Esophagus muscularis mucosa (tissue), 4 donors: ENCODE measurements at regions not wholly inside any gene's neighbourhood (a gene's known extent, or its start where the extent isn't known, plus 50 kb on each side); places are given as distances from the start of the nearest gene placed in this dataset.

ENCODE experiments used
- EP300 ChIP-seq: sonication (generic); formaldehyde crosslinking; IDR thresholded peaks from one replicate; pipeline ENCODE4 v1.6.1; 2017; ENCODE audit warnings: antibody characterized with exemption
- POLR2AphosphoS5 ChIP-seq, 2 donors: sonication (generic); formaldehyde crosslinking; IDR thresholded peaks; one replicate each; pipeline ENCODE4 v1.6.1; 2017; ENCODE audit warnings: antibody characterized with exemption in 2 of 2
- TF ChIP-seq, protein P1 (sequence below), 3 experiments: fragments of 200-600 bp in 2 of 3; fragments of 450-650 bp in 1 of 3; sonication (generic) in 2 of 3; IDR thresholded peaks; one replicate each; pipeline ENCODE4 v1.5.1; 2017 to 2019; ENCODE audit warnings: antibody characterized with exemption in 3 of 3, mild to moderate bottlenecking in 2 of 3, moderate library complexity in 1 of 3

DNA sequence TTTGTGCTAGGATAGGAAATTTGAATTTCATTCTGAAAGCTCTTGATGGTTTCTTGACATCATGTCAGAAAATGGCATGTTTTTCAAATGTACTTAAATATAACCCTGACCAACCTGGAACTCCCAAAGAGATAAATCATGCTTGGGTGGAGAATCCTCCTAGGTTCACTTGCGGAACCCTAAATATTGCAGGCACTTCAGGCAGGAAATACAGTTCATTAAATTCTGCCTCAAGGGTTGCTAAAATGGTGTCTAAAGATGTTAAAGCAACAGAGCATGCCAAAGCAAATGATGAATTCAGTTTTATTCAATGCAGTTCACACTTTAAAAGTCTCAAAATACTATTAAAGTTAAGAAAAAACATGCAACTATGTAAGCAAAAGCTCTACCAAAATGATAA is 415.9 kb downstream of the SLITRK6 start:
- TF ChIP-seq, protein P1, sequence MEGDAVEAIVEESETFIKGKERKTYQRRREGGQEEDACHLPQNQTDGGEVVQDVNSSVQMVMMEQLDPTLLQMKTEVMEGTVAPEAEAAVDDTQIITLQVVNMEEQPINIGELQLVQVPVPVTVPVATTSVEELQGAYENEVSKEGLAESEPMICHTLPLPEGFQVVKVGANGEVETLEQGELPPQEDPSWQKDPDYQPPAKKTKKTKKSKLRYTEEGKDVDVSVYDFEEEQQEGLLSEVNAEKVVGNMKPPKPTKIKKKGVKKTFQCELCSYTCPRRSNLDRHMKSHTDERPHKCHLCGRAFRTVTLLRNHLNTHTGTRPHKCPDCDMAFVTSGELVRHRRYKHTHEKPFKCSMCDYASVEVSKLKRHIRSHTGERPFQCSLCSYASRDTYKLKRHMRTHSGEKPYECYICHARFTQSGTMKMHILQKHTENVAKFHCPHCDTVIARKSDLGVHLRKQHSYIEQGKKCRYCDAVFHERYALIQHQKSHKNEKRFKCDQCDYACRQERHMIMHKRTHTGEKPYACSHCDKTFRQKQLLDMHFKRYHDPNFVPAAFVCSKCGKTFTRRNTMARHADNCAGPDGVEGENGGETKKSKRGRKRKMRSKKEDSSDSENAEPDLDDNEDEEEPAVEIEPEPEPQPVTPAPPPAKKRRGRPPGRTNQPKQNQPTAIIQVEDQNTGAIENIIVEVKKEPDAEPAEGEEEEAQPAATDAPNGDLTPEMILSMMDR (IDR thresholded peaks at IDR 0.05): no peak
- TF ChIP-seq POLR2AphosphoS5 (IDR thresholded peaks at IDR 0.05) (no peak), EP300 (no peak)
